ENCODE measurements at regions not wholly inside any gene's neighbourhood (a gene's known extent, or its start where the extent isn't known, plus 50 kb on each side); places are given as distances from the start of the nearest gene placed in this dataset.

GRCh38 chr10:14384915-14385314 is 54.2 kb upstream of the FRMD4A start:
- TF ChIP-seq CTCF (conservative IDR thresholded peaks at IDR 0.05) (no peak), ZFX (IDR thresholded peaks at IDR 0.05) (no peak)

Measured in C4-2B (cell line).